Jurkat, Clone E6-1 (cell line): ENCODE measurements at regions not wholly inside any gene's neighbourhood (a gene's known extent, or its start where the extent isn't known, plus 50 kb on each side); places are given as distances from the start of the nearest gene placed in this dataset.

ENCODE experiments used
- DNase-seq: peaks from one replicate; pipeline ENCODE4 v3.0.0-alpha.2; 2011; ENCODE audit warnings: low read depth, low spot score
- H3K4me3 ChIP-seq: 2 replicates; pipeline ENCODE4 v1.5.1; 2011; ENCODE audit warnings: mild to moderate bottlenecking, low read length, control low read depth, moderate library complexity

- DNase-seq, result no peak
- H3K4me3 ChIP-seq, result no peak overlapping the region
Measured at GRCh38 chr18:70457223-70457622, 168.4 kb downstream of the SOCS6 start.

- H3K4me3 ChIP-seq, result no peak overlapping the region
- DNase-seq, result no peak
Measured at GRCh38 chr18:70456376-70456775, 167.5 kb downstream of the SOCS6 start.

- no peak for DNase-seq
- no peak overlapping the region for H3K4me3 ChIP-seq
Measured at GRCh38 chr18:70455731-70456130, 166.9 kb downstream of the SOCS6 start.

GRCh38 chr18:70454704-70455322 lies 166.0 kb downstream of the SOCS6 start:
- H3K4me3 ChIP-seq, result no peak overlapping the region
- DNase-seq, result peak; percentile 49

GRCh38 chr18:70453058-70453775 lies 164.4 kb downstream of the SOCS6 start:
- H3K4me3 ChIP-seq, result no peak overlapping the region
- DNase-seq, result no peak

- no peak overlapping the region for H3K4me3 ChIP-seq
- DNase-seq, result no peak
Measured at GRCh38 chr18:70452501-70452900, 163.7 kb downstream of the SOCS6 start.

- H3K4me3 ChIP-seq, result no peak overlapping the region
- no peak for DNase-seq
Measured at GRCh38 chr18:70450426-70451253, 161.8 kb downstream of the SOCS6 start.

- no peak for DNase-seq
Measured at GRCh38 chr18:70448588-70448987, 159.7 kb downstream of the SOCS6 start.

GRCh38 chr18:70446063-70446462 lies 157.2 kb downstream of the SOCS6 start:
- DNase-seq, result no peak
- no peak overlapping the region for H3K4me3 ChIP-seq

More at GRCh38 chr18:70448588-70448987, 159.7 kb downstream of the SOCS6 start:
- no peak overlapping the region for H3K4me3 ChIP-seq

GRCh38 chr18:70442933-70443332 lies 154.1 kb downstream of the SOCS6 start:
- H3K4me3 ChIP-seq, result no peak overlapping the region
- no peak for DNase-seq

GRCh38 chr18:70432804-70433400 lies 144.1 kb downstream of the SOCS6 start:
- DNase-seq, result no peak
- no peak overlapping the region for H3K4me3 ChIP-seq

GRCh38 chr18:70431203-70431624 lies 142.4 kb downstream of the SOCS6 start:
- no peak for DNase-seq
- H3K4me3 ChIP-seq, result no peak overlapping the region

GRCh38 chr18:70430501-70431173 lies 141.8 kb downstream of the SOCS6 start:
- no peak for DNase-seq
- H3K4me3 ChIP-seq, result no peak overlapping the region

GRCh38 chr18:70429847-70430500 lies 141.1 kb downstream of the SOCS6 start:
- DNase-seq, result no peak
- no peak overlapping the region for H3K4me3 ChIP-seq

- no peak for DNase-seq
- H3K4me3 ChIP-seq, result no peak overlapping the region
Measured at GRCh38 chr18:70428439-70428838, 139.6 kb downstream of the SOCS6 start.

- no peak overlapping the region for H3K4me3 ChIP-seq
- no peak for DNase-seq
Measured at GRCh38 chr18:70426818-70427217, 138.0 kb downstream of the SOCS6 start.

GRCh38 chr18:70425236-70425635 lies 136.4 kb downstream of the SOCS6 start:
- no peak overlapping the region for H3K4me3 ChIP-seq
- no peak for DNase-seq

- DNase-seq, result no peak
- H3K4me3 ChIP-seq, result no peak overlapping the region
Measured at GRCh38 chr18:70423988-70424387, 135.1 kb downstream of the SOCS6 start.

- DNase-seq, result no peak
- no peak overlapping the region for H3K4me3 ChIP-seq
Measured at GRCh38 chr18:70423120-70423519, 134.3 kb downstream of the SOCS6 start.
